Hematopoietic multipotent progenitor cell treated with erythropoietin and hydrocortisone succinate and interleukin-3 and kit ligand, for 17 days (in vitro differentiated cells): ENCODE measurements at regions not wholly inside any gene's neighbourhood (a gene's known extent, or its start where the extent isn't known, plus 50 kb on each side); places are given as distances from the start of the nearest gene placed in this dataset.
"Not testable (repeated sequence)": the region's sequence is repeated elsewhere in the genome, so short reads cannot be mapped to it uniquely, and the experiment has no call there.

Experiments used
- DNase-seq: peaks from one replicate; pipeline ENCODE4 v3.0.0-alpha.2; 2015; ENCODE audit warnings: low spot score

- no peak for DNase-seq
Measured at GRCh38 chr13:109436055-109436622, 350.2 kb downstream of the IRS2 start.

DNA sequence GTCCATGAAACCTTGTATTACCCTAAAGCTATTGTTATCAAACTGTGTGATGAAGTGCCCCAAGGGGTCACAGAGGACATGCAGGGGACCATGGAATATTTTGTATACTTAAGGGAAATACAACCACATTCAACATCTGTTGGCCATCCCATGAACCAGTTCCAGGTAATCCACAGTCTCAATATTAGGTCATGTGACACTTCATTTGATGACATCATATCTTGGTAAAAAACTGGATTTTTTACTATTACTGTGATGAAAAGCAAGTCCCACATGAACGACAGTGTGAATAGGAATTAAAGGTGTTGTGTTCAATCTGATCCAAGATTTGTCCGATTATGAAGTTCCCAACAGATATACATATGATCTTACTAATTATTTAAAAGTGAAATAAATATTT, 355.2 kb downstream of the IRS2 start:
- DNase-seq = no peak

GRCh38 chr13:109428146-109428545, 358.2 kb downstream of the IRS2 start:
- no peak for DNase-seq

DNA sequence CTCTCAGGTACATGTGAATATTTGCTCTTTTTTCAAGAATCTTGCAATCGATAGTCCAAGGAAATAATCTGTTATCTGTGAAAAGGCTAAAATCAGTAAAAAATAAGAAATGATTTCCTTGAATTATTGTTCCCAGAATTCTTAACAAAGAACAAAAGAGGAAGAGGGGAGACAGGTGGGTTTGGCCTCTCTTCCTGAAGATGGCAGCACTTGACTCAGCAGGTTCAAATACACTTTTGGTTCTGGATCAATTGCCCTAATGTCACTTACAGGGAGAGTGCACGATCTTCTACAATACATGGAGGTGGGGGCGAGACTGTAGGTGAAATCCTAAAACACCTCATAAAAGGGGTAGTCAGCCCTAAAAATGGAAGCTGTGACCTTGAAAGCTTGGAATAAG, 358.7 kb downstream of the IRS2 start:
- DNase-seq = no peak

- no peak for DNase-seq
Measured at GRCh38 chr13:109427148-109427547, 359.2 kb downstream of the IRS2 start.

GRCh38 chr13:109426690-109426990, 359.7 kb downstream of the IRS2 start:
- DNase-seq = no peak

DNA sequence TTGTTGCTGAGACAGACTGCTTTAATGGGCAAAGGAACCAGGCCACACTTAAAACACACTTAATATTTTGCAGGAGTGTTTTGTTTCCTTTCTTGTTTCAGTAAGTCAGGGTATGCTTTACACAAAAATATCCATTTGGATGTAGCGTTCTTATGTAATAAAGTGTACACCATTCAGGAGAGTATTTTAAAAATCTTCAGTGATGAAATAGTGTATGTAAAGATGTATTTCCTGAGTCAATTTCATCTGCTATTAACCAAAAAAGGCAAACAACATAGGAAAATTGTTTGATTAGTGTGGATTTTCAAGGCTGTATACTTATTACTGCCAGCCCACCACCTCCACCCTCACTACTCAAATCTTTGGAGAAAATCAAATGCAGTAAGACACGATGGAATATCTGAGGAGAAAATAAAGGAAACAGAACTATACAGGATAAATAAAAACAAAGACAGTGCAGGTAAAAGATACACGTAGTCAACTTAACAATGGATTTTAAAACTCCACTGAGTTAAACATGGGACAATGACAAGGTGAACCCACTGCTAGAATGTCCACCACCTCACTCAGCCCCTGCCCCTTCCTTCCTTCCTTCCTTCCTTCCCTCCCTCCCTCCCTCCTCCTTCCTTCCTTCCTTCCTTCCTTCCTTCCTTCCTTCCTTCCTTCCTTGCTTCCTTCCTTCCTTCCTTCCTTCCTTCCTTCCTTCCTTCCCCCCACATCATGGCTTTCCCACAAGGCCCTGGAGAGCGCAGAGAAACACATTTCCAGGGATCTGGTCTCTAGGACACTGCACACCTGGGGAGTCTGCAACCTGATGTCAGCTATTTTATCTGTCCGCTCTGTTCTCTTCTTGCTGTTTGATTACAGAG, 360.3 kb downstream of the IRS2 start:
- DNase-seq = no peak

DNA sequence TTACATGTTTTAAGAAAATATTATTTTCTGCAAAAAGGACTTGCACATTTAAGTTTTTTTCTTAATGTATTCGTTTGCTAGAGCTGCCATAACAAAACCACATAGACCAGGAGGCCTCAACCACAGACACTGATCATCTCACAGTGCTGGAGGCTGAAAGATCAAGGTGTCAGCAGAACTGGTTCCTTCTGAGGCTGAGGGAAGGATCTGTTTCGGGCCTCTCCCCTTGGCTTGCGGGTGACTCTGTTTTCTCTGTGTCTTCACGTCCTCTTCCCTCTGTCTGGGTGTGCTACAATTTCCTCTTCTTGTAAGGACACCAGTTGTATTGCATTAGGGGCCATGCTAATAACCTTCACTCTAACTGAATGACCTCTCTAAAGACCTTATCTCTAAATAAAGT, 364.2 kb downstream of the IRS2 start:
- DNase-seq = no peak

DNA sequence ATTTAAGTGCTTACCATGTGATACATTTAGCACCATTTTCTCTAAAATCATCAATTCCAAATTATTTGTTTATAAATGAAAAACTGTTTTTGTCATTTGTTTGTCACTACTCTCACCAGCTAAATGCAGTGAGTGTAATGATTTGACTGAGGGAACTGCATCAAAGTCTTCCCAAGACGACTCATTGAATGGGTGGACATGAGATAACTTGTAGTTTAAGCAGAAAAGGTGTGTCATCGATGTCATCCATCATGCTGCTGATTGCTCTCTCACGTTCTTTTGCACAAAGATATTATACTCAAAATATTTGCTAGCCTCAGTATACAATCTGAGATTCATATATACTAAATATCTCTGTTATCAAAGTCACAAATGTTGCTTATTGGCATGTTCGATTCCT, 366.5 kb downstream of the IRS2 start:
- DNase-seq = no peak

GRCh38 chr13:109418111-109418510, 368.3 kb downstream of the IRS2 start:
- DNase-seq = no peak

GRCh38 chr13:109416001-109416400, 370.4 kb downstream of the IRS2 start:
- DNase-seq = no peak

DNA sequence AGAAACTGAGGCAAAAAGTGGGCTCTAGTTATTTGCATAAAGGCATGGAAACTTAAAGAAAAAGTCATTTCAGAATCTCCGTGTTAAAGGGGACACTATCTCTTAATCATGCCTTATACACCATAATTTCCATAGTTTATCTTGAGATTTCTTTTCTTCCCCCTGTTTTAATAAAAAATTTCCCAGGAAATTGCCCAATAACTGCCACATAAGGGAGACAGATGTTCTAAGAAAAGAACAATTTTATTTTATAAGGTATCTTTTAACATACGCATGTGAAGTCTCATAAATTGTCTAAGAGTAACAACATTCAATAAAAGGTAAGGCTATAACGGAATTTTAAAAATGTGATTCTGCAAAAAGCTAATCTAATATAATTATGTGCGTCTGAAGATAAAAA, 371.3 kb downstream of the IRS2 start:
- no peak for DNase-seq

DNA sequence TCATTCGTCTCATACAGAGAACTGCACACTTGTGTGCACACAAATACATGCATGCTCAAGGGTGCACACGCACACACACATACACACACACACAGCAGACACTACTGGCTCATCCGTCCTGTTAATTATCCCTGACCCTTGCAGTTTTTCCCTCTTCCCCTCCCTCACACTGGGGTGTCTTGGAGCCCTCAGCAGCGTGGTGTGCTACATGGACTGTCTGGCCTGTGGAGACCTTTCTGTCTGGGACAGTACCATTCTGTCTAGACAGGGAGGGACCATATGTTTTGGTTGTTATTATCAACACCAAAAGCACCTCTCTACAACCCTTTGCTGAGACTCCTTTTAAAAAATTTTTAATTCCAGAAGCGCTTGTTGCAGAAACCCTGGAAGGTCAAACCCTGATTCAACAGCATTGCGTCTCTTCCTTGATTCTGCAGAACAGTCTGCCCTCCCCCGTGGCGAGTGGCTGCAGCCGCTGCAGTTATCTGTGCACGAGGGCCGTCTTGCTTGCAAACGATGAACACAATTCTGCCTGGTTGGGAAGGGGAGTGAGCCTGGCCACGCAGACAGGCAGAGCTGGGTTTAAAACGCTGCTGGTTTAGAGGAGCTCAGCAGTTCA, 374.0 kb downstream of the IRS2 start:
- DNase-seq = no peak

- no peak for DNase-seq
Measured at GRCh38 chr13:109410868-109411267, 375.5 kb downstream of the IRS2 start.

GRCh38 chr13:109408591-109409382, 377.6 kb downstream of the IRS2 start:
- DNase-seq = no peak

DNA sequence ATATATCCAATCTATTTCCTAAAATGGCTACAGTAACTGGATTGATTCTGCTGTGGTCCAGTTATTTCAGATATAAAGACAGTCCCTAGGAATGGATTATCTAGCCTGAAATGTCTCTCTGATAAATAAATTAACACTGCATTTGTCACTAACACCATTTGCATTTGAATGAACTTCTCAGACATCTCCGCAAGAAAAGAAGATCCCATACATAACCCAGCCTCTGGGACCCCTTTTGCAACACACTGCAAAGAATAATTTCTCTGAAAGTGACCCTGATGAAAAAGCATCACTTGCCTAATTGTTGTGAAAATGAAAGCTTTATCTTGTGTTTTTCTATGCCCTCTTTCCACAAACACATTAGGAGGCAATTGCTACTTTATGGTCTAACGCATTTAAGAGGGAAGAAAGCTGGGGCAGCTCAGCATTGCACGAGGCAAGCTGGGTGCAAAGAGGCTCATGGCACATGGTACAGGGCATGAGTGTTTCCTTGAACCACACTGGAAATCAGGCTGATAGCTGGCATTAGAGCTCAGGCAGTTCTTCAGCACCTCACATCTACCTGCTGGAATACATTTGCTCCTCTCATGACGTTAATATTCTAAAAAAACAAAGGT, 379.9 kb downstream of the IRS2 start:
- no peak for DNase-seq

- no peak for DNase-seq
Measured at GRCh38 chr13:109403012-109403421, 383.4 kb downstream of the IRS2 start.

DNA sequence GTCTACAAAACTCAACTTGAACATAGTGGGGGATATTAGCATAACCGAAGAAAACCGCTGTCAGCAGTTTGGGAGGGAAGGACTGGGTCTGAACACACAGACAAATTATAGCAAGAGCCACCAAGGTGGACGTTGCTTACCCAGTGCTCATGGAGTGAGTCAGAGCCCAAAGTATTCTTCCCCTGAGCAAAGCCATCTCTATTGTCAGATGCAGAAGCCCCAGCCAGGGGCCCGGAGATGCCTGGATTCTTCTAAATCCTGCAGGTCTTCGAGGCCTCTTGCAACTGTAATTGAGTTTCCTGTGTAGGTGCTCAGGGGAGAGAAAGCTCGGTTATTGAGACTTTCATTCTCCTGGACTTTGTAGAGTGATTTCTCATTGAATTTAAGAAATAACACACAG, 384.5 kb downstream of the IRS2 start:
- DNase-seq = no peak

- DNase-seq = no peak
Measured at GRCh38 chr13:109401307-109401706, 385.1 kb downstream of the IRS2 start.

DNA sequence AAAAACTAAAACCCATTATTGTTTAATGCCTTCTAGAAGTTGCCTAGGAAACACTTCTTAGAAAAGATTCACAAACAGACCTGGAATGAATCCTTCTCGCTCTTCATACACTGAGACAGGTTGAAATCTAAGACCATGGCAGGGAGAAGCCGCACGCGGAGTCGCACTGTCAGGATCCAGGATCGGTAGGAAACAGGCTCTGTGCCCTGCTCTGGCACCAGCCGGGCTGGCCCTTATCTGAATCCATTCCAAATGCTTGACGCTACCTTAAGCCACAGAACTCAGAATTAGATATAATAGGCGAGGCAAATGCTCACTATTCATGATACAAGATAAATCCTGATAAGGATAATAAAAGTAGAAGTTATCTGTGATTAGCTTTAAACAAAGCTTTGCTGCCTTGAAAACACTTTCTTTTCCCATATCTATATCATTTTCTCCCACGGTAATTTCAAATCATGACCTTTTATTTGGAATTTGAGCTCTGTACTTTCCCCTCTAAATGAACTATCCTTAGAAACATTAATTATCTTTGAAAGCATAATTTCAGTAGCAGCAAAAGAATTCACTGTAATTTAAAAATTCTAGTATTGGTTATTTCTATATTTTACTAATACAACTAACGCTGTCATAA, 385.6 kb downstream of the IRS2 start:
- DNase-seq = no peak

DNA sequence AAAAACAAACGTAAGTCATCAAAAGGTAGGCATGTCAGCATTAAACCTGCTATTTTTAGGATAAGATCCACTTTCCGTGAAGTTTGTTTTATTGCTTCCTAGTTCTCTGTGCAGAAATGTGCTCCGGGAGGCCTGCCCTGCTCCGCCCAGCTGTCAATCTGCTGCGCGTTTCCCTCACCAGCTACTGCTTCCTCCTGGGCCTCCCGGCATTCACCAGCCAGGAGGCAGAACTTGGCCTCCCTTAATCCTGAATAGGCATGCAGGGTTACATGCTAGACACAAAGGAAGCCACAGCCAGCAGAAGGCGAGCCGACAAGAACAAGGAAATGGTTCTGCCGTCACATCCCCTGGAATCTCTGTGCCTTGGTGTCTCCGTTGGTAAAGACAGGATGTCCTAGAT, 386.2 kb downstream of the IRS2 start:
- DNase-seq = no peak

DNA sequence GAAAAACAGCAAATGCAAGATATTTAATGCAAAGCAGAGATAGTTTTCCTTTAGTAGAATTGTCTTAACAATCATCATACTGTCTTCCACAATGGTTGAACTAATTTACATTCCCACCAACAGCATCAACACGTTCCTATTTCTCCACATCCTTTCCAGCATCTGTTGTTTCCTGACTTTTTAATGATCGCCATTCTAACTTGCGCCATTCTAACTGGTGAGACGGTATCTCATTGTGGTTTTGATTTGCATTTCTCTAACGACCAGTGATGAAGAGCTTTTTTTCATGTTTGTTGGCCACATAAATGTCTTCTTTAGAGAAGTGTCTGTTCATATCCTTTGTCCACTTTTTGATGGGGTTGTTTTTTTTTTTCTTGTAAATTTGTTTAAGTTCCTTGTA, 388.3 kb downstream of the IRS2 start:
- not testable (repeated sequence) for DNase-seq
